Activated naive CD4-positive, alpha-beta T cell treated with anti-CD3 and anti-CD28 coated beads, Interleukin-2, amount 10 ng/mL, durations not matched to agents 7 days and 5 days (primary cell): ENCODE measurements at regions not wholly inside any gene's neighbourhood (a gene's known extent, or its start where the extent isn't known, plus 50 kb on each side); places are given as distances from the start of the nearest gene placed in this dataset.
"Not testable (repeated sequence)": the region's sequence is repeated elsewhere in the genome, so short reads cannot be mapped to it uniquely, and the experiment has no call there.

Source experiments
- CTCF ChIA-PET: fragments of 350-600 bp; sonication (Branson Sonifier 250); formaldehyde crosslinking; loops from one replicate; lab custom pipeline; 2021; ENCODE audit warnings: antibody characterized with exemption; lab: Charles Lee
- DNase-seq: peaks from one replicate; pipeline ENCODE4 v3.0.0-alpha.2; 2020
- H3K27ac Mint-ChIP-seq: one replicate; pipeline ENCODE4 v1.8.0; 2021; ENCODE audit warnings: mild to moderate bottlenecking, moderate library complexity, mixed read lengths
- H3K27me3 Mint-ChIP-seq: one replicate; pipeline ENCODE4 v1.8.0; 2021; ENCODE audit warnings: mild to moderate bottlenecking, mixed read lengths
- H3K36me3 Mint-ChIP-seq: one replicate; pipeline ENCODE4 v1.8.0; 2021; ENCODE audit warnings: mixed read lengths
- H3K4me1 Mint-ChIP-seq: one replicate; pipeline ENCODE4 v1.8.0; 2021; ENCODE audit warnings: mixed read lengths
- H3K4me3 Mint-ChIP-seq: one replicate; pipeline ENCODE4 v1.8.0; 2021; ENCODE audit warnings: mild to moderate bottlenecking, moderate library complexity, mixed read lengths
- H3K9me3 Mint-ChIP-seq: one replicate; pipeline ENCODE4 v1.8.0; 2021; ENCODE audit warnings: mixed read lengths

- H3K4me1 Mint-ChIP-seq, result no peaks in the 10 kb centered on the region
- no peaks in the 10 kb centered on the region for H3K36me3 Mint-ChIP-seq
- DNase-seq, result no peak
- no peak overlapping the region for H3K4me3 Mint-ChIP-seq
- no peaks in the 10 kb centered on the region for H3K27me3 Mint-ChIP-seq
- CTCF ChIA-PET, result no interaction called here
- no peak overlapping the region for H3K27ac Mint-ChIP-seq
- H3K9me3 Mint-ChIP-seq, result peaks cover 4% of the 10 kb centered on the region
These were observed 293.2 kb downstream of the PRR32 start for GRCh38 chrX:127112726-127113125.

GRCh38 chrX:127124871-127125270, 305.3 kb downstream of the PRR32 start:
- DNase-seq, result no peak
- CTCF ChIA-PET, result no interaction called here
- H3K36me3 Mint-ChIP-seq, result no peaks in the 10 kb centered on the region
- no peak overlapping the region for H3K27ac Mint-ChIP-seq
- no peak overlapping the region for H3K4me3 Mint-ChIP-seq
- H3K4me1 Mint-ChIP-seq, result no peaks in the 10 kb centered on the region
- no peaks in the 10 kb centered on the region for H3K9me3 Mint-ChIP-seq
- no peaks in the 10 kb centered on the region for H3K27me3 Mint-ChIP-seq

- Mint-ChIP-seq H3K4me1 (no peaks in the 10 kb centered on the region), H3K4me3 (no peak overlapping the region), H3K9me3 (no peaks in the 10 kb centered on the region), H3K27me3 (no peaks in the 10 kb centered on the region), H3K27ac (no peak overlapping the region), H3K36me3 (no peaks in the 10 kb centered on the region)
- no peak for DNase-seq
- CTCF ChIA-PET, result no interaction called here
These were observed 308.8 kb downstream of the PRR32 start for GRCh38 chrX:127128282-127128681.

- no peak for DNase-seq
- no peaks in the 10 kb centered on the region for H3K9me3 Mint-ChIP-seq
- no peaks in the 10 kb centered on the region for H3K36me3 Mint-ChIP-seq
- H3K4me1 Mint-ChIP-seq, result no peaks in the 10 kb centered on the region
- no peak overlapping the region for H3K27ac Mint-ChIP-seq
- H3K4me3 Mint-ChIP-seq, result no peak overlapping the region
- no peaks in the 10 kb centered on the region for H3K27me3 Mint-ChIP-seq
- CTCF ChIA-PET, result no interaction called here
These were observed 310.0 kb downstream of the PRR32 start for GRCh38 chrX:127129510-127129909.

GRCh38 chrX:127138218-127138617, 318.7 kb downstream of the PRR32 start:
- Mint-ChIP-seq H3K27me3 (no peaks in the 10 kb centered on the region), H3K4me3 (no peak overlapping the region), H3K27ac (no peak overlapping the region), H3K4me1 (no peaks in the 10 kb centered on the region), H3K36me3 (no peaks in the 10 kb centered on the region), H3K9me3 (no peaks in the 10 kb centered on the region)
- DNase-seq, result no peak
- CTCF ChIA-PET, result no interaction called here

- H3K27me3 Mint-ChIP-seq, result no peaks in the 10 kb centered on the region
- H3K4me1 Mint-ChIP-seq, result no peaks in the 10 kb centered on the region
- CTCF ChIA-PET, result no interaction called here
- no peak overlapping the region for H3K27ac Mint-ChIP-seq
- no peaks in the 10 kb centered on the region for H3K36me3 Mint-ChIP-seq
- H3K4me3 Mint-ChIP-seq, result no peak overlapping the region
- no peaks in the 10 kb centered on the region for H3K9me3 Mint-ChIP-seq
- no peak for DNase-seq
These were observed 358.4 kb downstream of the PRR32 start for GRCh38 chrX:127177966-127178365.

GRCh38 chrX:127187095-127187494, 367.6 kb downstream of the PRR32 start:
- CTCF ChIA-PET, result no interaction called here
- H3K27ac Mint-ChIP-seq, result no peak overlapping the region
- H3K4me3 Mint-ChIP-seq, result no peak overlapping the region
- H3K27me3 Mint-ChIP-seq, result no peaks in the 10 kb centered on the region
- no peaks in the 10 kb centered on the region for H3K4me1 Mint-ChIP-seq
- no peak for DNase-seq
- H3K36me3 Mint-ChIP-seq, result no peaks in the 10 kb centered on the region
- H3K9me3 Mint-ChIP-seq, result no peaks in the 10 kb centered on the region

GRCh38 chrX:127190381-127190780, 370.9 kb downstream of the PRR32 start:
- H3K4me3 Mint-ChIP-seq, result no peak overlapping the region
- CTCF ChIA-PET, result interaction anchor here (0.8 kb wide), 1 partner anchor 1436 kb away, joined by 3 read pairs; no protein-coding TSS in a partner anchor
- no peaks in the 10 kb centered on the region for H3K27me3 Mint-ChIP-seq
- H3K9me3 Mint-ChIP-seq, result no peaks in the 10 kb centered on the region
- no peaks in the 10 kb centered on the region for H3K4me1 Mint-ChIP-seq
- DNase-seq, result no peak
- no peaks in the 10 kb centered on the region for H3K36me3 Mint-ChIP-seq
- no peak overlapping the region for H3K27ac Mint-ChIP-seq

GRCh38 chrX:127207326-127207725, 387.8 kb downstream of the PRR32 start:
- no peak overlapping the region for H3K27ac Mint-ChIP-seq
- CTCF ChIA-PET, result no interaction called here
- no peaks in the 10 kb centered on the region for H3K36me3 Mint-ChIP-seq
- H3K27me3 Mint-ChIP-seq, result no peaks in the 10 kb centered on the region
- no peak overlapping the region for H3K4me3 Mint-ChIP-seq
- no peaks in the 10 kb centered on the region for H3K4me1 Mint-ChIP-seq
- peaks cover 2% of the 10 kb centered on the region for H3K9me3 Mint-ChIP-seq
- DNase-seq, result no peak

- H3K27me3 Mint-ChIP-seq, H3K27ac Mint-ChIP-seq, H3K4me3 Mint-ChIP-seq, DNase-seq, H3K9me3 Mint-ChIP-seq, H3K36me3 Mint-ChIP-seq, CTCF ChIA-PET, H3K4me1 Mint-ChIP-seq: not testable (repeated sequence)
These were observed 402.3 kb downstream of the PRR32 start for GRCh38 chrX:127221821-127222220.

GRCh38 chrX:127243654-127244053, 424.1 kb downstream of the PRR32 start:
- Mint-ChIP-seq H3K27me3 (no peaks in the 10 kb centered on the region), H3K4me3 (no peak overlapping the region), H3K27ac (no peak overlapping the region), H3K36me3 (no peaks in the 10 kb centered on the region), H3K9me3 (no peaks in the 10 kb centered on the region), H3K4me1 (no peaks in the 10 kb centered on the region)
- DNase-seq, result no peak
- CTCF ChIA-PET, result no interaction called here

GRCh38 chrX:127259742-127260141, 440.2 kb downstream of the PRR32 start:
- CTCF ChIA-PET, result no interaction called here
- Mint-ChIP-seq H3K9me3 (no peaks in the 10 kb centered on the region), H3K27me3 (no peaks in the 10 kb centered on the region), H3K4me1 (no peaks in the 10 kb centered on the region), H3K27ac (no peak overlapping the region), H3K36me3 (no peaks in the 10 kb centered on the region), H3K4me3 (no peak overlapping the region)
- DNase-seq, result no peak

GRCh38 chrX:127276326-127276725, 456.8 kb downstream of the PRR32 start:
- Mint-ChIP-seq H3K27ac (no peak overlapping the region), H3K4me3 (no peak overlapping the region), H3K4me1 (no peaks in the 10 kb centered on the region), H3K9me3 (no peaks in the 10 kb centered on the region), H3K36me3 (no peaks in the 10 kb centered on the region), H3K27me3 (no peaks in the 10 kb centered on the region)
- CTCF ChIA-PET, result no interaction called here
- DNase-seq, result no peak

- no peak overlapping the region for H3K4me3 Mint-ChIP-seq
These were observed 481.0 kb downstream of the PRR32 start for GRCh38 chrX:127300511-127300910.

GRCh38 chrX:127302841-127303240, 483.3 kb downstream of the PRR32 start:
- no peak overlapping the region for H3K27ac Mint-ChIP-seq
- no peaks in the 10 kb centered on the region for H3K27me3 Mint-ChIP-seq
- no peak overlapping the region for H3K4me3 Mint-ChIP-seq
- H3K9me3 Mint-ChIP-seq, result peaks cover 7% of the 10 kb centered on the region
- CTCF ChIA-PET, result no interaction called here
- H3K4me1 Mint-ChIP-seq, result no peaks in the 10 kb centered on the region
- no peak for DNase-seq
- no peaks in the 10 kb centered on the region for H3K36me3 Mint-ChIP-seq

More at GRCh38 chrX:127300511-127300910, 481.0 kb downstream of the PRR32 start:
- Mint-ChIP-seq H3K27me3 (no peaks in the 10 kb centered on the region), H3K4me1 (no peaks in the 10 kb centered on the region), H3K27ac (no peak overlapping the region), H3K36me3 (no peaks in the 10 kb centered on the region), H3K9me3 (no peaks in the 10 kb centered on the region)
- CTCF ChIA-PET, result no interaction called here
- no peak for DNase-seq

GRCh38 chrX:127305013-127305412, 485.5 kb downstream of the PRR32 start:
- Mint-ChIP-seq H3K4me3 (no peak overlapping the region), H3K4me1 (no peaks in the 10 kb centered on the region), H3K36me3 (no peaks in the 10 kb centered on the region), H3K27me3 (no peaks in the 10 kb centered on the region), H3K9me3 (peaks cover 11% of the 10 kb centered on the region), H3K27ac (no peak overlapping the region)
- DNase-seq, result no peak
- CTCF ChIA-PET, result no interaction called here
